Endothelial cell (in vitro differentiated cells): ENCODE measurements at regions not wholly inside any gene's neighbourhood (a gene's known extent, or its start where the extent isn't known, plus 50 kb on each side); places are given as distances from the start of the nearest gene placed in this dataset.

ENCODE experiments used
- DNase-seq: peaks from one replicate; pipeline ENCODE4 v3.0.0; 2021; ENCODE audit warnings: low spot score
- H3K27ac Mint-ChIP-seq: one replicate; pipeline ENCODE4 v1.8.0; 2021; ENCODE audit warnings: mixed read lengths, inconsistent platforms; ENCODE audit not compliant: unreplicated experiment
- H3K27me3 Mint-ChIP-seq: one replicate; pipeline ENCODE4 v1.8.0; 2021; ENCODE audit warnings: mild to moderate bottlenecking, moderate library complexity, mixed read lengths, inconsistent platforms; ENCODE audit not compliant: unreplicated experiment
- H3K36me3 Mint-ChIP-seq: one replicate; pipeline ENCODE4 v1.8.0; 2021; ENCODE audit warnings: mild to moderate bottlenecking, low read depth, mixed read lengths, inconsistent platforms; ENCODE audit not compliant: unreplicated experiment
- H3K4me1 Mint-ChIP-seq: one replicate; pipeline ENCODE4 v1.8.0; 2021; ENCODE audit warnings: mild to moderate bottlenecking, mixed read lengths, inconsistent platforms; ENCODE audit not compliant: unreplicated experiment
- H3K4me3 Mint-ChIP-seq: one replicate; pipeline ENCODE4 v1.8.0; 2021; ENCODE audit warnings: mild to moderate bottlenecking, mixed read lengths, inconsistent platforms; ENCODE audit not compliant: unreplicated experiment
- H3K9me3 Mint-ChIP-seq: one replicate; pipeline ENCODE4 v1.8.0; 2021; ENCODE audit warnings: mixed read lengths, inconsistent platforms; ENCODE audit not compliant: unreplicated experiment
- CTCF ChIP-seq: fragments of 200-600 bp; sonication (generic); IDR thresholded peaks from one replicate; pipeline ENCODE4 v1.5.0; 2021; ENCODE audit warnings: antibody characterized with exemption; ENCODE audit not compliant: unreplicated experiment

- Mint-ChIP-seq H3K27ac (no peak overlapping the region), H3K4me3 (no peak overlapping the region)
- TF ChIP-seq CTCF = no peak
These were observed 53.9 kb upstream of the ATP8A1 start for GRCh38 chr4:42710761-42711160.

GRCh38 chr4:42710329-42710728, 53.4 kb upstream of the ATP8A1 start:
- no peak for TF ChIP-seq CTCF
- no peak overlapping the region for H3K4me3 Mint-ChIP-seq
- H3K4me1 Mint-ChIP-seq = peaks cover 3% of the 10 kb centered on the region
- H3K36me3 Mint-ChIP-seq = no peaks in the 10 kb centered on the region
- no peak overlapping the region for H3K27ac Mint-ChIP-seq
- H3K9me3 Mint-ChIP-seq = no peaks in the 10 kb centered on the region
- peaks cover 3% of the 10 kb centered on the region for H3K27me3 Mint-ChIP-seq
- no peak for DNase-seq

More at GRCh38 chr4:42710761-42711160, 53.9 kb upstream of the ATP8A1 start:
- H3K9me3 Mint-ChIP-seq = no peaks in the 10 kb centered on the region
- peaks cover 3% of the 10 kb centered on the region for H3K4me1 Mint-ChIP-seq
- DNase-seq = no peak
- H3K36me3 Mint-ChIP-seq = no peaks in the 10 kb centered on the region
- peaks cover 3% of the 10 kb centered on the region for H3K27me3 Mint-ChIP-seq

- Mint-ChIP-seq H3K27me3 (peaks cover 3% of the 10 kb centered on the region), H3K4me3 (no peak overlapping the region), H3K4me1 (peaks cover 3% of the 10 kb centered on the region), H3K36me3 (no peaks in the 10 kb centered on the region), H3K27ac (no peak overlapping the region), H3K9me3 (no peaks in the 10 kb centered on the region)
- no peak for DNase-seq
- TF ChIP-seq CTCF = no peak
These were observed 52.6 kb upstream of the ATP8A1 start for GRCh38 chr4:42709392-42710065.

GRCh38 chr4:42708625-42709024, 51.7 kb upstream of the ATP8A1 start:
- H3K27ac Mint-ChIP-seq = no peak overlapping the region
- H3K36me3 Mint-ChIP-seq = no peaks in the 10 kb centered on the region
- DNase-seq = no peak
- H3K4me3 Mint-ChIP-seq = no peak overlapping the region
- peaks cover 3% of the 10 kb centered on the region for H3K4me1 Mint-ChIP-seq
- H3K9me3 Mint-ChIP-seq = no peaks in the 10 kb centered on the region
- TF ChIP-seq CTCF = no peak
- H3K27me3 Mint-ChIP-seq = peaks cover 3% of the 10 kb centered on the region
